ENCODE measurements at regions not wholly inside any gene's neighbourhood (a gene's known extent, or its start where the extent isn't known, plus 50 kb on each side); places are given as distances from the start of the nearest gene placed in this dataset.

DNA sequence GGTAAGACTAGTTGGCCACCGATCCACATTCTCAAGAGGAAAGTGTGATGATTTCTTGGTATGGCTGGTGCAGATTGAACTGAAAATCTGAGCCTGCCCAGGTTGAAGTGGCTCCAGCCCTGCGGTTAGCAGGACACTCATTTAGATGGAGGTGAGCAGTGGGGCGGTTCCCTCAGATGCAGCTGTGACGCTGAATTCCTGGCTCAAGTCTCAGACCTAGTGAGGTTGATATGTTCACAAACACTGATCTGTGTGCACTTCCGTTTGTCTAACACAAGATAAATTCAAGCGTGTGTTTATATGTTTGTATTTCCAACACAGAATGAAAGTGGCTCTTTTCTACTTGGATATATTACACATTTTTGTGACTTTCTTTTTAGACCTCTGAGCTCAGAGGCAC is 83.4 kb upstream of the FRMD1 start:
- TF ChIP-seq, protein P1, sequence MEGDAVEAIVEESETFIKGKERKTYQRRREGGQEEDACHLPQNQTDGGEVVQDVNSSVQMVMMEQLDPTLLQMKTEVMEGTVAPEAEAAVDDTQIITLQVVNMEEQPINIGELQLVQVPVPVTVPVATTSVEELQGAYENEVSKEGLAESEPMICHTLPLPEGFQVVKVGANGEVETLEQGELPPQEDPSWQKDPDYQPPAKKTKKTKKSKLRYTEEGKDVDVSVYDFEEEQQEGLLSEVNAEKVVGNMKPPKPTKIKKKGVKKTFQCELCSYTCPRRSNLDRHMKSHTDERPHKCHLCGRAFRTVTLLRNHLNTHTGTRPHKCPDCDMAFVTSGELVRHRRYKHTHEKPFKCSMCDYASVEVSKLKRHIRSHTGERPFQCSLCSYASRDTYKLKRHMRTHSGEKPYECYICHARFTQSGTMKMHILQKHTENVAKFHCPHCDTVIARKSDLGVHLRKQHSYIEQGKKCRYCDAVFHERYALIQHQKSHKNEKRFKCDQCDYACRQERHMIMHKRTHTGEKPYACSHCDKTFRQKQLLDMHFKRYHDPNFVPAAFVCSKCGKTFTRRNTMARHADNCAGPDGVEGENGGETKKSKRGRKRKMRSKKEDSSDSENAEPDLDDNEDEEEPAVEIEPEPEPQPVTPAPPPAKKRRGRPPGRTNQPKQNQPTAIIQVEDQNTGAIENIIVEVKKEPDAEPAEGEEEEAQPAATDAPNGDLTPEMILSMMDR (IDR thresholded peaks at IDR 0.05; ENCODE audit: low read depth, low read length, missing control alignments), result no peak
- H3K4me3 ChIP-seq (replicated peaks; ENCODE audit: low read depth, low read length), result no peak overlapping the region
- DNase-seq (ENCODE audit: extremely low read depth, low read depth), result no peak

DNA sequence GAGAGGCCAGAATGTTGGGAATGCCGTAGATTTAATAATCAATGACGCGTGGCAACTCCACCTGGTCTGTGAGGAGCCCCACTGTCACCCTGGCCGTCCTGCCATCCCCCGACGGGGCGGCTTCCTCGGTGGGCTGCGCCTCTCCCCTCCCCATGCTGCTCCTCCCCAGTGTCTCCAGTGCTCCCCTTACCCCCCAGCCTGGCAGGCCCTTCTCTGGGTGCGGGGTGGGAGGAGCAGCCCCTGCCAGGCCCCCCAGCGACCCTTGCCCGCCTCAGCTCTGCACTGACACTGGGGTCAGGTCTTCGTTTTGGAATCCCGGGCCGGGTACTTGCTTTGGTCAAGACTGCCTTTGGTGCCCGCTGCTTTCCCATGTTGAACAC is 82.3 kb upstream of the FRMD1 start:
- no peak for DNase-seq (ENCODE audit: extremely low read depth, low read depth)
- TF ChIP-seq, protein P1 (IDR thresholded peaks at IDR 0.05; ENCODE audit: low read depth, low read length, missing control alignments), result no peak
- no peak overlapping the region for H3K4me3 ChIP-seq (replicated peaks; ENCODE audit: low read depth, low read length)

DNA sequence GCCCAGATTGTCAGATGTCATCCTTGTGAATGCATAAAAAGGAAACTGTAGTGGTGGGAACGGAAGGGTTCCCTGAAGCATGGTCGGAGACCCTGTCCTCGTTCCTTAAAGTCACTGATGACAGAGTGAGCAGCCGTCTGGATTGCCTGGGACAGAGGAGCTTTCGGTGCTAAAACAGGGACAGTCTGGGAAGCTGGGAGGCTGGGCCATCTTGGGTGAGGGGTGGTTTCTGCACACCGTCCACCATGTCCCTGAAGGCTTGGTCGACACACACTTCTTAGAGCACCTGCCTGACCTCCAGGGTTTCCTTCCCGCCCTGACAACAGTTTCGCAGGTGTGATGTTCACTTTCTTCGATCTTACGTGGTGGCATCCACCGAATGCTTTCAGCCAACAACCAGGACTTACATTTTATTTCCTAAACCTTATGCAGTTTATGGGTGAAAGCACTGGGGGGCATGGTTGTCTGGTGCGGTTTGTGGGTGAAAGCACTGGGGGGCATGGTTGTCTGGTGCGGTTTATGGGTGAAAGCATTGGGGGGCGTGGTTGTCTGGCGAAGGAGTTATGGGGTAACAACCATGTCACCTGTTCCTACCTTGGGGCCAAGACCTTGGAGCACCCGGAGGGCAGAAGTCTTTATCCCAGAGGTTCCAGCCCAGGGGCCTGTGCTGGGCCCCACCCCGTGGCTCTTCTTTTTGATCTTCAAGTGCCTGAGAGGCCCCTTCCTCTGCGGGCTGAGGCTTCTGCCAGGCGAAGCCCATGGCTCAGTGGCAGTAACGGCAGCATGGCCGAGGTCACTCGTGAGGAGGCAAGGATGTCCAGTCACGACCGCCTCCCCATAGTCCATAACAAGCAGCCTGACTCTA is 81.7 kb upstream of the FRMD1 start:
- TF ChIP-seq, protein P1 (IDR thresholded peaks at IDR 0.05; ENCODE audit: low read depth, low read length, missing control alignments), result no peak
- H3K4me3 ChIP-seq (replicated peaks; ENCODE audit: low read depth, low read length), result no peak overlapping the region
- DNase-seq (ENCODE audit: extremely low read depth, low read depth), result no peak

GRCh38 chr6:168159506-168159905 is 80.5 kb upstream of the FRMD1 start:
- TF ChIP-seq, protein P1 (IDR thresholded peaks at IDR 0.05; ENCODE audit: low read depth, low read length, missing control alignments), result no peak
- DNase-seq (ENCODE audit: extremely low read depth, low read depth), result no peak
- no peak overlapping the region for H3K4me3 ChIP-seq (replicated peaks; ENCODE audit: low read depth, low read length)

- no peak for DNase-seq (ENCODE audit: extremely low read depth, low read depth)
- TF ChIP-seq, protein P1 (IDR thresholded peaks at IDR 0.05; ENCODE audit: low read depth, low read length, missing control alignments), result no peak
Measured at GRCh38 chr6:168158980-168159349, 80.0 kb upstream of the FRMD1 start.

GRCh38 chr6:168158213-168158979 is 79.4 kb upstream of the FRMD1 start:
- H3K4me3 ChIP-seq (replicated peaks; ENCODE audit: low read depth, low read length), result no peak overlapping the region
- DNase-seq (ENCODE audit: extremely low read depth, low read depth), result no peak
- TF ChIP-seq, protein P1 (IDR thresholded peaks at IDR 0.05; ENCODE audit: low read depth, low read length, missing control alignments), result no peak

More at GRCh38 chr6:168158980-168159349, 80.0 kb upstream of the FRMD1 start:
- H3K4me3 ChIP-seq (replicated peaks; ENCODE audit: low read depth, low read length), result no peak overlapping the region
